ENCODE measurements at regions not wholly inside any gene's neighbourhood (a gene's known extent, or its start where the extent isn't known, plus 50 kb on each side); places are given as distances from the start of the nearest gene placed in this dataset.

DNA sequence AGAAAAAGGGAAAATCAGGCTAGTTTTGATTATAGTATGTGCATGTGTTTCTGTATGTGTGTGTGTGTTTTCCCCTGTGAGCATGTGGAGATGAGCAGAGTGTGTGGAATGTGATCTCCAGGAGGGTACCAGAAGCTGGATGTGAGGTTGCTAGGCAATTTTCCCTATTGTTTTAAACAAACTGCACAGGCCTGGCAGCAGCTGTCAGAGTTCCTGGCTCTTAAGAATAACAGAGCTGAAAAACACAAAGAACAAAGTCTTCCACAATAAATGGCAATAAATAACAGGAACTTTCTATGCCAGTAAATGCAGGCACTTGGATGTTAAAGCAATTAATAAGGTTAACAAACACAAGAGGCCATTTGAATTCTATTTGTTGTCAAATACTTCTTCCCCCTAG lies 344.6 kb upstream of the CTSO start:
- Histone ChIP-seq H3K4me1 (no peaks in the 10 kb centered on the region), H3K27me3 (no peaks in the 10 kb centered on the region), H3K36me3 (replicated peaks in 1 of 2; ENCODE audit: insufficient read depth in 1 of 2, low read depth in 2 of 2) (no peaks in the 10 kb centered on the region), H3K9me3 (no peaks in the 10 kb centered on the region), H3K27ac (no peak overlapping the region), H3K4me3 (no peak overlapping the region)
- intact Hi-C loops (cut with DNase I), result no loop called here
- no peak for DNase-seq
- no peak for ATAC-seq
- TF ChIP-seq POLR2A (IDR thresholded peaks at IDR 0.05), result no peak

DNA sequence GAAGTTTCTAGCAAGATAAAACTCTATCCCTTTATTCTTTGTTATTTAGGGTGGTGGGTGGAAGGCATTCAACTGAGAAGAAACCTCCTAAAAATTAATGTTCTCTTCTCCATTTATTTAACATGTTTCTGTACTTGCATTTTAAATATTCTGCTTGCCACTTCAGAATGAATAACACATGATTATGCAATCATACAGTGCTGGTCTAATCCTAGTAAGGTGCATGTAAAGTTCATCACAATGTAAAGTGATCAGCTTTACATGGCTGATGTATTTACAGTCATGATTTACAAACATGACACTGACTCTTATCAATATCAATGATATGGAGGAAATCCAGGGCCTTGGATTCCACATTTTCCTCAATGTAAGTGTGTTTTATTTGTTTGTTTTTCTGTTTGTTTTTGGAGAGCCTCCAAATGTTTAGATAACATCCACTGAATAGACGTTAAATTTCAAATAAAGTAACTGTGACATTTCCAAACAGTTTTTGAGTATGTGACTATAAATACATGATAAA lies 342.1 kb upstream of the CTSO start:
- H3K27ac ChIP-seq, result no peak overlapping the region
- no peak for ATAC-seq
- TF ChIP-seq POLR2A (IDR thresholded peaks at IDR 0.05), result no peak
- TF ChIP-seq, protein P1, sequence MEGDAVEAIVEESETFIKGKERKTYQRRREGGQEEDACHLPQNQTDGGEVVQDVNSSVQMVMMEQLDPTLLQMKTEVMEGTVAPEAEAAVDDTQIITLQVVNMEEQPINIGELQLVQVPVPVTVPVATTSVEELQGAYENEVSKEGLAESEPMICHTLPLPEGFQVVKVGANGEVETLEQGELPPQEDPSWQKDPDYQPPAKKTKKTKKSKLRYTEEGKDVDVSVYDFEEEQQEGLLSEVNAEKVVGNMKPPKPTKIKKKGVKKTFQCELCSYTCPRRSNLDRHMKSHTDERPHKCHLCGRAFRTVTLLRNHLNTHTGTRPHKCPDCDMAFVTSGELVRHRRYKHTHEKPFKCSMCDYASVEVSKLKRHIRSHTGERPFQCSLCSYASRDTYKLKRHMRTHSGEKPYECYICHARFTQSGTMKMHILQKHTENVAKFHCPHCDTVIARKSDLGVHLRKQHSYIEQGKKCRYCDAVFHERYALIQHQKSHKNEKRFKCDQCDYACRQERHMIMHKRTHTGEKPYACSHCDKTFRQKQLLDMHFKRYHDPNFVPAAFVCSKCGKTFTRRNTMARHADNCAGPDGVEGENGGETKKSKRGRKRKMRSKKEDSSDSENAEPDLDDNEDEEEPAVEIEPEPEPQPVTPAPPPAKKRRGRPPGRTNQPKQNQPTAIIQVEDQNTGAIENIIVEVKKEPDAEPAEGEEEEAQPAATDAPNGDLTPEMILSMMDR (IDR thresholded peaks at IDR 0.05), result no peak
- DNase-seq, result no peak
- no peaks in the 10 kb centered on the region for H3K27me3 ChIP-seq
- intact Hi-C loops (cut with DNase I), result no loop called here
- no peaks in the 10 kb centered on the region for H3K36me3 ChIP-seq (replicated peaks in 1 of 2; ENCODE audit: insufficient read depth in 1 of 2, low read depth in 2 of 2)
- H3K4me3 ChIP-seq, result no peak overlapping the region
- H3K4me1 ChIP-seq, result no peaks in the 10 kb centered on the region
- WGBS, 2 donors, result 13 to 17% methylated on average over 1 of the region's 1 CpG
- H3K9me3 ChIP-seq, result no peaks in the 10 kb centered on the region

DNA sequence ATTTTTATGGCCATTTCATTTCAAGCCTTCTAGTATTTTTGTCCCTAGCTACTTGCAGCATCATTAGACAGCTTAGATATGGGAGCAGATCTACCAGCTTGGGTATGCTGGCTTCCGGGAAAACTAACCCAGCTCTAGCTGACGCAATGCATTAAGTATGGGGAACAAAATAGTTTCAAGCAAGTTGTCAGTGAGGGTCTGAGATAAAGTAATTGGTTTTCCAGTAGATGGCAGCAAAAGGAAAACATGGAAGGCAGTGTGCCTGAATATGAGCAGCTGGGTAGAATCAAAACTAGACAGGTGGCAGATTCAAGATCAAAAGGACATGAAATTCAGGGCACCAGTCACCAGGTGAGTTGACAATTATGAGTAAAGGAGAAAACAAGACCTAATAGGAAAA lies 340.9 kb upstream of the CTSO start:
- H3K9me3 ChIP-seq, result no peaks in the 10 kb centered on the region
- no peaks in the 10 kb centered on the region for H3K4me1 ChIP-seq
- H3K27ac ChIP-seq, result no peak overlapping the region
- H3K4me3 ChIP-seq, result no peak overlapping the region
- no peaks in the 10 kb centered on the region for H3K36me3 ChIP-seq (replicated peaks in 1 of 2; ENCODE audit: insufficient read depth in 1 of 2, low read depth in 2 of 2)
- intact Hi-C loops (cut with DNase I), result no loop called here
- TF ChIP-seq POLR2A (IDR thresholded peaks at IDR 0.05), result no peak
- TF ChIP-seq, protein P1 (IDR thresholded peaks at IDR 0.05), result peak in 4 of 7 experiments; percentile 25 to 32 (median 31)
- WGBS, 2 donors, result 35 to 47% methylated on average over 2 of the region's 2 CpGs
- ATAC-seq (peak; percentile 81), DNase-seq (peak in 1 of 4 donors; percentile 16)
- H3K27me3 ChIP-seq, result no peaks in the 10 kb centered on the region

DNA sequence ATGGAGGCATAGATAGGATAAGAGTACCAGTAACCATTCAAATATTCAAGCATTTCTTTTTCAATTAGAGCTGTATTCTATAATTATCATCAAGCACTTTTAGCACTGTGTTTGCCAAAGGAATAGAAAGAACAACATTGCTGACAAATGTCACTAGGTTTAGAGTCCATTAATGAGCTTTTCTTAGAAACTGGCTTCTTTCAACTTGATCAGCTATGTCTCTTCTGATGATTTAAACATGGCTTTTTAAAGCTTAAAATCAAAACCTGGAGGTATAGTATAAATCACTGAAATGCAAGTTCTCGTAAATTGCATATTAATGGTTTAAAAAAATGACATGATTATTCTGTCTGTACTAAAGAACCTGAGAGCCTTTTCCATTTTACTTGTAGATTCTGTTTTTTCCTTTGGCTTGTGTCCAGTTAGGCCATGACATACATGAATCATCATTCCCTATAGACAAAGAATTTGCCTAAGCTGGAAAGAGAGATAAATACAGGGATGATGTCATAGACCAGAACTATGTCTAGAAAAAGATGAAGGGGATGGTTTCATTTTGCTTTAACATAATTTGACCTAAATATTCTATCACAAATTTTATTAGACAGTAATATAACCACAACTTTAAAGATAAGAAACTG lies 340.1 kb upstream of the CTSO start:
- 75 to 80% methylated on average over 1 of the region's 1 CpG for WGBS, 2 donors
- intact Hi-C loops (cut with DNase I), result no loop called here
- TF ChIP-seq POLR2A (IDR thresholded peaks at IDR 0.05), result no peak
- TF ChIP-seq, protein P1 (IDR thresholded peaks at IDR 0.05), result no peak

DNA sequence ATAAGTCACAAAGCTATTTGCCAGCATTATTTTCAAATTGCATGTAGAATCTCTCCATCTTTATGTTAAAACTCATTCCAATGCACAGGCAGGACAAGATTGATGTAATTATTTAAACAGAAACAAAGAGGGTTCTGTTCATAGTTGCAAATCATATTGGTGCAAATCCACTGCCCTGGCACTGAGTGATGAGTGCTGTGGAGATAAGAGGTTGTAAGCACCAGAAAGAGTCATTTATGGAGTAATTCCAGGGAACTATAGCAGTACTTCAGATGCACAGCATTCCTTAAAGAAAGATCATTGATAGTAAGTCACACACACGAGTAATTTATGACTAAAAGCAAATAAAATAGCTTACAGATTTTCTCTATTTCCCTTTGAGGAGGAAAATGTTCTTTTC lies 337.7 kb upstream of the CTSO start:
- no peak for TF ChIP-seq POLR2A (IDR thresholded peaks at IDR 0.05)
- TF ChIP-seq, protein P1 (IDR thresholded peaks at IDR 0.05), result no peak
- ATAC-seq, result no peak
- Histone ChIP-seq H3K9me3 (no peaks in the 10 kb centered on the region), H3K27me3 (no peaks in the 10 kb centered on the region), H3K36me3 (replicated peaks in 1 of 2; ENCODE audit: insufficient read depth in 1 of 2, low read depth in 2 of 2) (no peaks in the 10 kb centered on the region), H3K27ac (no peak overlapping the region), H3K4me3 (no peak overlapping the region), H3K4me1 (no peaks in the 10 kb centered on the region)
- intact Hi-C loops (cut with DNase I), result no loop called here
- no peak for DNase-seq
- WGBS, 2 donors, result 19 to 20% methylated on average over 1 of the region's 1 CpG

More for the DNA sequence above, 340.1 kb upstream of the CTSO start:
- ATAC-seq (no peak), DNase-seq (no peak)
- Histone ChIP-seq H3K4me1 (no peaks in the 10 kb centered on the region), H3K36me3 (replicated peaks in 1 of 2; ENCODE audit: insufficient read depth in 1 of 2, low read depth in 2 of 2) (no peaks in the 10 kb centered on the region), H3K9me3 (no peaks in the 10 kb centered on the region), H3K27me3 (no peaks in the 10 kb centered on the region), H3K4me3 (no peak overlapping the region), H3K27ac (no peak overlapping the region)

Measured in body of pancreas (tissue), 4 donors.